ENCODE measurements at regions not wholly inside any gene's neighbourhood (a gene's known extent, or its start where the extent isn't known, plus 50 kb on each side); places are given as distances from the start of the nearest gene placed in this dataset.
"Not testable (repeated sequence)": the region's sequence is repeated elsewhere in the genome, so short reads cannot be mapped to it uniquely, and the experiment has no call there.

GRCh38 chr18:46237891-46238290, 133.7 kb downstream of the HAUS1 start:
- Histone ChIP-seq H3K36me3 (no peaks in the 10 kb centered on the region), H3K4me3 (no peak overlapping the region), H3K4me1 (peaks cover 0 to 14% (median 2%) of the 10 kb centered on the region in 4 donors), H3K27me3 (no peaks in the 10 kb centered on the region), H3K27ac (no peak overlapping the region), H3K9me3 (no peaks in the 10 kb centered on the region)
- intact Hi-C loops (cut with DNase I; ENCODE audit: low total_unique reads) = no loop called here
- no peak for DNase-seq
- TF ChIP-seq, protein P1, sequence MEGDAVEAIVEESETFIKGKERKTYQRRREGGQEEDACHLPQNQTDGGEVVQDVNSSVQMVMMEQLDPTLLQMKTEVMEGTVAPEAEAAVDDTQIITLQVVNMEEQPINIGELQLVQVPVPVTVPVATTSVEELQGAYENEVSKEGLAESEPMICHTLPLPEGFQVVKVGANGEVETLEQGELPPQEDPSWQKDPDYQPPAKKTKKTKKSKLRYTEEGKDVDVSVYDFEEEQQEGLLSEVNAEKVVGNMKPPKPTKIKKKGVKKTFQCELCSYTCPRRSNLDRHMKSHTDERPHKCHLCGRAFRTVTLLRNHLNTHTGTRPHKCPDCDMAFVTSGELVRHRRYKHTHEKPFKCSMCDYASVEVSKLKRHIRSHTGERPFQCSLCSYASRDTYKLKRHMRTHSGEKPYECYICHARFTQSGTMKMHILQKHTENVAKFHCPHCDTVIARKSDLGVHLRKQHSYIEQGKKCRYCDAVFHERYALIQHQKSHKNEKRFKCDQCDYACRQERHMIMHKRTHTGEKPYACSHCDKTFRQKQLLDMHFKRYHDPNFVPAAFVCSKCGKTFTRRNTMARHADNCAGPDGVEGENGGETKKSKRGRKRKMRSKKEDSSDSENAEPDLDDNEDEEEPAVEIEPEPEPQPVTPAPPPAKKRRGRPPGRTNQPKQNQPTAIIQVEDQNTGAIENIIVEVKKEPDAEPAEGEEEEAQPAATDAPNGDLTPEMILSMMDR (IDR thresholded peaks at IDR 0.05) = no peak

- Histone ChIP-seq H3K4me3 (no peak overlapping the region), H3K27me3 (no peaks in the 10 kb centered on the region), H3K9me3 (no peaks in the 10 kb centered on the region), H3K27ac (no peak overlapping the region), H3K36me3 (no peaks in the 10 kb centered on the region), H3K4me1 (peaks cover 0 to 14% (median 2%) of the 10 kb centered on the region in 4 donors)
- DNase-seq = no peak
- intact Hi-C loops (cut with DNase I; ENCODE audit: low total_unique reads) = no loop called here
- TF ChIP-seq, protein P1 (IDR thresholded peaks at IDR 0.05) = no peak
These were observed 135.4 kb downstream of the HAUS1 start for GRCh38 chr18:46239549-46239948.

DNA sequence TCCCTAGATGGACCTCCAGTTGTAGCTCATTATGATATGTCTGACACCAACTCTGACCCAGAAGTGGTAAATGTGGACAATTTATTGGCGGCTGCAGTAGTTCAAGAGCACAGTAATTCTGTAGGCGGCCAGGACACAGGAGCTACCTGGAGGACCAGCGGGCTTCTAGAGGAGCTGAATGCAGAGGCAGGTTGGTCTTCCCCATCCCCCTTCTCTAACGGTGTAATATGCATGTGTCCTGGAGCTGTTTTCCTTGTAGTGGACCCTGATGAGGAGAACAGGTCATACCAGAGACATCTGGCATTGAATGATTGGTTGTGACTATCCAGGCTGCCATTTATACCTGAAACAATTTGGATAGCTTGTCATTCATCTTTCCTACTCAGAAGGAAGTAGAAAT, 135.8 kb downstream of the HAUS1 start:
- Histone ChIP-seq H3K4me3 (no peak overlapping the region), H3K4me1 (peaks cover 0 to 14% (median 2%) of the 10 kb centered on the region in 4 donors), H3K27me3 (no peaks in the 10 kb centered on the region), H3K27ac (no peak overlapping the region), H3K9me3 (no peaks in the 10 kb centered on the region), H3K36me3 (no peaks in the 10 kb centered on the region)
- intact Hi-C loops (cut with DNase I; ENCODE audit: low total_unique reads) = no loop called here
- no peak for DNase-seq
- TF ChIP-seq, protein P1 (IDR thresholded peaks at IDR 0.05) = no peak

DNA sequence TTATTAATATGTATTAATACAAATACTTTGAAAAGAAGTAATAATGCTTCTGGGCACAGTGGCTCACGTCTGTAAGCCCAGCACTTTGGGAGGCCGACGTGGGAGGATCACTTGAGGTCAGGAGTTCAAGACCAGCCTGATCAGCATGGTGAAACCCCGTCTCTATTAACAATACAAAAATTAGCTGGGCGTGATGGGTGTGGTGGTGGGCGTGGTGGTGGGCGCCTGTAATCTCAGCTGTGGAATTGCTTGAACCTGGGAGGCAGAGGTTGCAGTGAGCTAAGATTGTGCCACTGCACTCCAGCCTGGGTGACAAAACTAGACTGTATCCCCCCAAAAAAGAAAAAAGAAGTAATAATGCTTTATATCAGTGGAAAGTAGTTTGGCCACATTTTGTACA, 137.2 kb downstream of the HAUS1 start:
- H3K4me3 ChIP-seq; DNase-seq; intact Hi-C loops (cut with DNase I; ENCODE audit: low total_unique reads); H3K36me3 ChIP-seq; H3K27ac ChIP-seq; H3K9me3 ChIP-seq; H3K27me3 ChIP-seq: not testable (repeated sequence)
- peaks cover 0 to 14% (median 2%) of the 10 kb centered on the region in 4 donors for H3K4me1 ChIP-seq

DNA sequence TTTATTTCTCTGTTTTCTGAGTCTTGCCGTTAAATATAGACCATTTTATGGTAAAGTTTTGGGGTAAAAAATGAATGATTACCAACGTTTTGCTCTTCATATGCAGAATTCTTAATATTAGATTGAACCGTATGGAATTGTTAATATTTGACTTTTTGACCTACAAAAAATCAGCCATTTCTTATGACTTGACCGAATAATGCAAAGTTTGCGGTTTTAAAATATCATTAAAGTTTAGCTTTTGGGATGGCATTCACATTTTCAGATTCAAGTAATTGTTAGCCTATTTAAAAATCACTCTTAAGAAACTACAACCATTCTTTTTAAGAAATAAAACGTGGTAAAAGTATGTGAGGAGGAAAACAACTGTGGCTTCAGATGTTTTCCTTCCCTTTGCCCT, 138.0 kb downstream of the HAUS1 start:
- Histone ChIP-seq H3K36me3 (no peaks in the 10 kb centered on the region), H3K27me3 (no peaks in the 10 kb centered on the region), H3K4me3 (no peak overlapping the region), H3K9me3 (no peaks in the 10 kb centered on the region), H3K27ac (no peak overlapping the region), H3K4me1 (peaks cover 0 to 14% (median 2%) of the 10 kb centered on the region in 4 donors)
- TF ChIP-seq, protein P1 (IDR thresholded peaks at IDR 0.05) = no peak
- no peak for DNase-seq
- intact Hi-C loops (cut with DNase I; ENCODE audit: low total_unique reads) = no loop called here

DNA sequence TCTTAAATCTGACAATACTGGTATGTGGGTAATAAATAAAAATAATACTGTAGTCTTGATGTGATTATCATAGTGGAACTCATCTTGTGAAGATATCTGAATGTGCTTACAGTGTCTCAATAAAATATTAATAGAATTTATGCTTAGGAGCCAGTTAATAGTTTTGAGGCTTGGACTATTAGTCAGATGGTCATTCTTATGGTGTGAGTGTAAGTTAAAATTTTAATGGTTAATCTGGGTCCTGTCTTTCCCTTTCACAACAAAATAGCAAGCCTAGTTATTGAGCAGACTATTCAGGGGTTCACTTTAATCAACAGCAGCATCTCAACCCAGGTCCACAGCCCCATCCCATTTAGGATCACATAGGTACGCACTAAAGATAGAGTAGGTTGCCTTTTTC, 138.9 kb downstream of the HAUS1 start:
- TF ChIP-seq, protein P1 (IDR thresholded peaks at IDR 0.05) = no peak
- no peak for DNase-seq
- H3K27ac ChIP-seq = no peak overlapping the region
- H3K36me3 ChIP-seq = no peaks in the 10 kb centered on the region
- no peak overlapping the region for H3K4me3 ChIP-seq
- H3K9me3 ChIP-seq = no peaks in the 10 kb centered on the region
- intact Hi-C loops (cut with DNase I; ENCODE audit: low total_unique reads) = no loop called here
- H3K4me1 ChIP-seq = peaks cover 0 to 11% (median under 1%) of the 10 kb centered on the region in 4 donors
- H3K27me3 ChIP-seq = no peaks in the 10 kb centered on the region
